ENCODE measurements at regions not wholly inside any gene's neighbourhood (a gene's known extent, or its start where the extent isn't known, plus 50 kb on each side); places are given as distances from the start of the nearest gene placed in this dataset.

- ChIA-PET POLR2A (no interaction called here), CTCF (ENCODE audit: unreplicated experiment) (no interaction called here)
- no peak overlapping the region for H3K27ac ChIP-seq (ENCODE audit: low read depth, low read length, poor library complexity, severe bottlenecking)
- intact Hi-C loops (cut with micrococcal nuclease; ENCODE audit: unreplicated experiment), result no loop called here
- H3K4me1 ChIP-seq (ENCODE audit: insufficient read depth, low read length, poor library complexity, severe bottlenecking), result no peaks in the 10 kb centered on the region
- TF ChIP-seq EZH2phosphoT487 (IDR thresholded peaks at IDR 0.05; ENCODE audit: borderline replicate concordance, low read depth, low read length), result no peak
- TF ChIP-seq CTCF (conservative IDR thresholded peaks at IDR 0.05; ENCODE audit: low read length), result no peak
- H2AFZ ChIP-seq (ENCODE audit: low read length), result no peak overlapping the region
- H4K20me1 ChIP-seq (ENCODE audit: insufficient read depth, low read length), result no peaks in the 10 kb centered on the region
- DNase-seq (ENCODE audit: low spot score), result no peak
- no peaks in the 10 kb centered on the region for H3K9me3 ChIP-seq (ENCODE audit: low read length)
- H3K36me3 ChIP-seq (ENCODE audit: insufficient read depth, low read length), result no peaks in the 10 kb centered on the region
- H3K4me3 ChIP-seq (ENCODE audit: low read depth, low read length, poor library complexity, severe bottlenecking), result no peak overlapping the region
- H3K9me2 ChIP-seq (ENCODE audit: insufficient read depth, low read length), result no peaks in the 10 kb centered on the region
- no peaks in the 10 kb centered on the region for H3K79me2 ChIP-seq (ENCODE audit: insufficient read depth, low read depth, low read length)
- no TSS peak for BruUV-seq (replicated peaks)
- H3K4me2 ChIP-seq (ENCODE audit: low read length), result no peak overlapping the region
Measured at GRCh38 chr15:39135989-39136388, 444.9 kb upstream of the THBS1 start.

DNA sequence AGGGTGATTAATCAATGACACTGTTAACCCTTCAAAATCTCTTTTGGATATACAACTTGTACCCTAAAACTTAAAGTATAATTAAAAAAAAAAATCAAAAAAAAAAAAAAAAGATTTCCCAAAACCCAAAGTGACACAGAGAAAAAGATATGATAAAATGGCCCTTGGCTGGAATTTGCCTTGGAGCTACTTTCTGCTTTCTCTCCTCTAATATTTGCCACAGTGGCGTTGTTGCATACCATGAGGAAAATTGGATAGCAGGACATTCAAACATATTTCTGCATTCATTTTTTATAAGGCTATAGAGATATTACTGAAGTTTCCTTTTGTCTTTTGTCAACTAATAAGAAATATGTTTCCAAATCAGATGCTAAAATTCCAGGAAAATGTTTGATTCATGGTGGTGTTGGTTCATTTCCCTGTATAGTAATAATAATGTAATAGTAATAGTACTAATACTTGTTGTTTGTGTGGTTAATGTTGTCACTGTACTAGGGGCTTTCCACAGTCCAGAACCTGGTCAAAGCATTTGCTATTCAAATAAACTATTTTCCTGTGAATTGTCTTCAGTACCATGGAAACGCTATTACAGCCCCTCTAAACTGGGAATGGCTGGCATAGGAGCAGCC lies 441.3 kb upstream of the THBS1 start:
- H3K4me1 ChIP-seq (ENCODE audit: insufficient read depth, low read length, poor library complexity, severe bottlenecking), result no peaks in the 10 kb centered on the region
- TF ChIP-seq CTCF (conservative IDR thresholded peaks at IDR 0.05; ENCODE audit: low read length) (no peak), EZH2phosphoT487 (IDR thresholded peaks at IDR 0.05; ENCODE audit: borderline replicate concordance, low read depth, low read length) (no peak)
- no TSS peak for BruUV-seq (replicated peaks)
- H2AFZ ChIP-seq (ENCODE audit: low read length), result no peak overlapping the region
- no peaks in the 10 kb centered on the region for H3K9me2 ChIP-seq (ENCODE audit: insufficient read depth, low read length)
- ChIA-PET POLR2A (interaction anchor here (0.7 kb wide), 1 partner anchor 65 kb away, joined by 3 read pairs; no protein-coding TSS in a partner anchor), CTCF (ENCODE audit: unreplicated experiment) (no interaction called here)
- H4K20me1 ChIP-seq (ENCODE audit: insufficient read depth, low read length), result no peaks in the 10 kb centered on the region
- no peaks in the 10 kb centered on the region for H3K79me2 ChIP-seq (ENCODE audit: insufficient read depth, low read depth, low read length)
- no peak overlapping the region for H3K4me2 ChIP-seq (ENCODE audit: low read length)
- intact Hi-C loops (cut with micrococcal nuclease; ENCODE audit: unreplicated experiment), result no loop called here
- no peaks in the 10 kb centered on the region for H3K9me3 ChIP-seq (ENCODE audit: low read length)
- no peak overlapping the region for H3K27ac ChIP-seq (ENCODE audit: low read depth, low read length, poor library complexity, severe bottlenecking)
- no peak for DNase-seq (ENCODE audit: low spot score)
- no peak overlapping the region for H3K4me3 ChIP-seq (ENCODE audit: low read depth, low read length, poor library complexity, severe bottlenecking)
- no peaks in the 10 kb centered on the region for H3K36me3 ChIP-seq (ENCODE audit: insufficient read depth, low read length)

GRCh38 chr15:39140060-39140604 lies 440.7 kb upstream of the THBS1 start:
- BruUV-seq (replicated peaks), result no TSS peak
- ChIA-PET POLR2A (interaction anchor here (0.7 kb wide), 1 partner anchor 65 kb away, joined by 3 read pairs; no protein-coding TSS in a partner anchor), CTCF (ENCODE audit: unreplicated experiment) (no interaction called here)
- H3K4me2 ChIP-seq (ENCODE audit: low read length), result no peak overlapping the region
- H3K9me2 ChIP-seq (ENCODE audit: insufficient read depth, low read length), result no peaks in the 10 kb centered on the region
- H3K9me3 ChIP-seq (ENCODE audit: low read length), result no peaks in the 10 kb centered on the region
- no peak overlapping the region for H3K4me3 ChIP-seq (ENCODE audit: low read depth, low read length, poor library complexity, severe bottlenecking)
- intact Hi-C loops (cut with micrococcal nuclease; ENCODE audit: unreplicated experiment), result no loop called here
- H3K79me2 ChIP-seq (ENCODE audit: insufficient read depth, low read depth, low read length), result no peaks in the 10 kb centered on the region
- no peaks in the 10 kb centered on the region for H4K20me1 ChIP-seq (ENCODE audit: insufficient read depth, low read length)
- DNase-seq (ENCODE audit: low spot score), result no peak
- H3K27ac ChIP-seq (ENCODE audit: low read depth, low read length, poor library complexity, severe bottlenecking), result no peak overlapping the region
- H3K36me3 ChIP-seq (ENCODE audit: insufficient read depth, low read length), result no peaks in the 10 kb centered on the region
- TF ChIP-seq CTCF (conservative IDR thresholded peaks at IDR 0.05; ENCODE audit: low read length) (no peak), EZH2phosphoT487 (IDR thresholded peaks at IDR 0.05; ENCODE audit: borderline replicate concordance, low read depth, low read length) (no peak)
- no peak overlapping the region for H2AFZ ChIP-seq (ENCODE audit: low read length)
- no peaks in the 10 kb centered on the region for H3K4me1 ChIP-seq (ENCODE audit: insufficient read depth, low read length, poor library complexity, severe bottlenecking)

Data from OCI-LY7 (cell line).